ENCODE measurements at regions not wholly inside any gene's neighbourhood (a gene's known extent, or its start where the extent isn't known, plus 50 kb on each side); places are given as distances from the start of the nearest gene placed in this dataset.

GRCh38 chr6:156065849-156066248 lies 610.2 kb upstream of the NOX3 start:
- TF ChIP-seq CTCF (IDR thresholded peaks at IDR 0.05) (no peak), POLR2A (IDR thresholded peaks at IDR 0.05) (no peak)

All from body of pancreas (tissue), 4 donors.